Stomach (tissue), 8 donors: ENCODE measurements at regions not wholly inside any gene's neighbourhood (a gene's known extent, or its start where the extent isn't known, plus 50 kb on each side); places are given as distances from the start of the nearest gene placed in this dataset.

Experiments
- DNase-seq, 2 donors: peaks; one replicate each; pipeline versions ENCODE4 v3.0.0 to v3.0.0-alpha.2; 2013 to 2019
- H3K27ac ChIP-seq, 5 donors: fragments of 200-600 bp in 4 of 5; sonication (generic) in 4 of 5; one replicate each; pipeline ENCODE4 v1.5.1; 2013 to 2019; ENCODE audit warnings: mild to moderate bottlenecking in 1 of 5, moderate library complexity in 1 of 5
- H3K27me3 ChIP-seq, 3 donors: fragments of 200-600 bp; sonication (generic); one replicate each; pipeline ENCODE4 v1.5.1; 2017 to 2019; ENCODE audit warnings: mixed run types in 1 of 3
- H3K36me3 ChIP-seq, 4 donors: fragments of 200-600 bp; sonication (generic); 1 replicate in 3 of 4; 2 replicates in 1 of 4; pipeline ENCODE4 v1.5.1; 2016 to 2019
- H3K4me1 ChIP-seq, 4 donors: fragments of 200-600 bp; sonication (generic); one replicate each; pipeline ENCODE4 v1.5.1; 2016 to 2019
- H3K4me3 ChIP-seq, 4 donors: fragments of 200-600 bp; sonication (generic) in 3 of 4; one replicate each; pipeline ENCODE4 v1.5.1; 2016 to 2019; ENCODE audit warnings: mild to moderate bottlenecking in 1 of 4
- H3K9me3 ChIP-seq, 4 donors: fragments of 200-600 bp; sonication (generic); one replicate each; pipeline ENCODE4 v1.5.1; 2016 to 2019
- EP300 ChIP-seq: sonication (generic); formaldehyde crosslinking; IDR thresholded peaks from one replicate; pipeline ENCODE4 v1.6.1; 2017; ENCODE audit warnings: antibody characterized with exemption
- POLR2A ChIP-seq, 4 donors: fragments of 450-650 bp; IDR thresholded peaks; one replicate each; pipeline ENCODE4 v1.6.1; 2016; ENCODE audit warnings: antibody characterized with exemption in 4 of 4, control low read depth in 2 of 4, mild to moderate bottlenecking in 1 of 4, moderate library complexity in 1 of 4
- POLR2AphosphoS5 ChIP-seq, 3 donors: sonication (generic); formaldehyde crosslinking; IDR thresholded peaks; one replicate each; pipeline ENCODE4 v1.6.1; 2016; ENCODE audit warnings: antibody characterized with exemption in 3 of 3
- WGBS, 5 donors: extraction: QIAGEN DNeasy Blood & Tissue Kit in 3 of 5; methylation state at CpG; one replicate each; pipeline versions ENCODE4 v1.1.5 to v1.1.7; 2013 to 2018; 5-methylcytosine and 5-hydroxymethylcytosine counted together
- intact Hi-C: fragments of 100-400 bp; cut with DNase I; formaldehyde crosslinking; loops from one replicate; pipeline ENCODE4 v1.15.1; 2023; ENCODE audit warnings: low total_unique reads
- TF ChIP-seq, protein P1 (sequence below), 7 experiments: fragments of 450-650 bp in 4 of 7; fragments of 200-600 bp in 3 of 7; sonication (generic) in 3 of 7; IDR thresholded peaks; one replicate each; pipeline ENCODE4 v1.5.1; 2016 to 2019; ENCODE audit warnings: antibody characterized with exemption in 7 of 7, control low read depth in 2 of 7, mild to moderate bottlenecking in 1 of 7
- donor health status: healthy with polysubstance abuse.
- donor health status: Bipolar disorder and iron deficiency.
- donor health status: healthy.

DNA sequence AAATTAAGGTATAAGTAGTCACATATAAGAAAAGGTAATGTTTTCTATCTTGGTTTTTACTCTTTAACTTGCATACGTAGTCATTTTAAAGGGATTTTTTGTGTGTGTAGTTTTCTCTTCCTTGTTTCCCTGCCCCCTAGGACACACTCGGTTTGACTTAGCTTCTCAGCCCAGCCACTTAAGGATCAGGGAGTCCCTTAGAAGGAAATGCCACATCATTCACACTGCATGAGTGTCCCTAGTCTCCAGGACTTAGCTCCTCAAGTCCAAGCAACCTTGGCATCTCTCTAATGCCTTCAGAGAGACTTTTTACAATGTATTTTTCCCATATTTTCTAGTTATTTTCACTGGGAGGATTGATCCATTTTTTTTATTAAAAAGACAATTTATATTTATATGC lies 1407.7 kb downstream of the EFNB2 start:
- Histone ChIP-seq H3K36me3 (no peaks in the 10 kb centered on the region), H3K27me3 (no peaks in the 10 kb centered on the region), H3K9me3 (no peaks in the 10 kb centered on the region), H3K4me3 (no peak overlapping the region), H3K27ac (no peak overlapping the region), H3K4me1 (no peaks in the 10 kb centered on the region)
- DNase-seq = no peak
- 65 to 86% (median 77%) methylated on average over 2 of the region's 2 CpGs for WGBS, 5 donors
- TF ChIP-seq POLR2AphosphoS5 (IDR thresholded peaks at IDR 0.05) = no peak
- TF ChIP-seq, protein P1, sequence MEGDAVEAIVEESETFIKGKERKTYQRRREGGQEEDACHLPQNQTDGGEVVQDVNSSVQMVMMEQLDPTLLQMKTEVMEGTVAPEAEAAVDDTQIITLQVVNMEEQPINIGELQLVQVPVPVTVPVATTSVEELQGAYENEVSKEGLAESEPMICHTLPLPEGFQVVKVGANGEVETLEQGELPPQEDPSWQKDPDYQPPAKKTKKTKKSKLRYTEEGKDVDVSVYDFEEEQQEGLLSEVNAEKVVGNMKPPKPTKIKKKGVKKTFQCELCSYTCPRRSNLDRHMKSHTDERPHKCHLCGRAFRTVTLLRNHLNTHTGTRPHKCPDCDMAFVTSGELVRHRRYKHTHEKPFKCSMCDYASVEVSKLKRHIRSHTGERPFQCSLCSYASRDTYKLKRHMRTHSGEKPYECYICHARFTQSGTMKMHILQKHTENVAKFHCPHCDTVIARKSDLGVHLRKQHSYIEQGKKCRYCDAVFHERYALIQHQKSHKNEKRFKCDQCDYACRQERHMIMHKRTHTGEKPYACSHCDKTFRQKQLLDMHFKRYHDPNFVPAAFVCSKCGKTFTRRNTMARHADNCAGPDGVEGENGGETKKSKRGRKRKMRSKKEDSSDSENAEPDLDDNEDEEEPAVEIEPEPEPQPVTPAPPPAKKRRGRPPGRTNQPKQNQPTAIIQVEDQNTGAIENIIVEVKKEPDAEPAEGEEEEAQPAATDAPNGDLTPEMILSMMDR (IDR thresholded peaks at IDR 0.05) = no peak
- TF ChIP-seq POLR2A (IDR thresholded peaks at IDR 0.05) = no peak
- no peak for TF ChIP-seq EP300
- intact Hi-C loops = no loop called here

DNA sequence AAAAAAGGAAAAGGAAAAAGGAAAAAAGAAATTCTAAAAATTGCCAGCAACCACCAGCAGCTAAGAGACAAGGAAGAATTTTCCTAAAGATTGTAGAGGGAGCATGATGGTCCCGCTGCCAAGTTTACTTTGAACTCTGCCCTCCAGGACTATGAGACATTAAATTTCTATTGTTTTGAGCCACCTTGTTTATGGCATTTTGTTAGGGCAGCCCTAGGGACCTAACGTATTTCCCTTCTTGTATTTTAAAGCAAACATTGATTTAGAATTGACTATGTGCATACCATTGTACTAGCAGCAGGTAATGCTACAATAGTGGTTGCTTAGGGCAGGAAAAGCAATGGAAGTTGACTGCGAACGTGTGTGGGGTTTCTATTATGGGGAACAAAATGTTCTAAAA lies 1414.2 kb downstream of the EFNB2 start:
- H3K27ac ChIP-seq = no peak overlapping the region
- no peaks in the 10 kb centered on the region for H3K27me3 ChIP-seq
- no peaks in the 10 kb centered on the region for H3K36me3 ChIP-seq
- DNase-seq = no peak
- TF ChIP-seq EP300 (no peak), POLR2AphosphoS5 (IDR thresholded peaks at IDR 0.05) (no peak), POLR2A (IDR thresholded peaks at IDR 0.05) (no peak)
- TF ChIP-seq, protein P1 (IDR thresholded peaks at IDR 0.05) = no peak
- intact Hi-C loops = no loop called here
- no peaks in the 10 kb centered on the region for H3K9me3 ChIP-seq
- no peak overlapping the region for H3K4me3 ChIP-seq
- H3K4me1 ChIP-seq = no peaks in the 10 kb centered on the region
- 64 to 72% (median 67%) methylated on average over 4 of the region's 4 CpGs for WGBS, 5 donors

GRCh38 chr13:105118426-105118985 lies 1417.0 kb downstream of the EFNB2 start:
- Histone ChIP-seq H3K4me1 (no peaks in the 10 kb centered on the region), H3K36me3 (no peaks in the 10 kb centered on the region), H3K27me3 (no peaks in the 10 kb centered on the region), H3K9me3 (peaks cover 0 to 12% (median 3%) of the 10 kb centered on the region in 4 donors), H3K27ac (no peak overlapping the region), H3K4me3 (no peak overlapping the region)
- TF ChIP-seq, protein P1 (IDR thresholded peaks at IDR 0.05) = no peak
- no peak for TF ChIP-seq POLR2A (IDR thresholded peaks at IDR 0.05)
- no peak for TF ChIP-seq POLR2AphosphoS5 (IDR thresholded peaks at IDR 0.05)
- TF ChIP-seq EP300 = no peak
- intact Hi-C loops = no loop called here
- no peak for DNase-seq

GRCh38 chr13:105116966-105117365 lies 1418.5 kb downstream of the EFNB2 start:
- Histone ChIP-seq H3K27me3 (no peaks in the 10 kb centered on the region), H3K4me3 (no peak overlapping the region), H3K27ac (no peak overlapping the region), H3K36me3 (no peaks in the 10 kb centered on the region), H3K9me3 (peaks cover 0 to 12% (median 4%) of the 10 kb centered on the region in 4 donors), H3K4me1 (no peaks in the 10 kb centered on the region)
- TF ChIP-seq POLR2A (IDR thresholded peaks at IDR 0.05) (no peak), POLR2AphosphoS5 (IDR thresholded peaks at IDR 0.05) (no peak), EP300 (no peak)
- TF ChIP-seq, protein P1 (IDR thresholded peaks at IDR 0.05) = no peak
- intact Hi-C loops = no loop called here
- DNase-seq = no peak
